Activated B cell treated with CpG ODN at 0.5 μM for 24 hours (primary cell): ENCODE measurements at regions not wholly inside any gene's neighbourhood (a gene's known extent, or its start where the extent isn't known, plus 50 kb on each side); places are given as distances from the start of the nearest gene placed in this dataset.

Source experiments
- ATAC-seq: fragments of 200-7000 bp; cut with Tn5 transposase; one replicate; pipeline ENCODE4 v1.10.0; 2021; ENCODE audit warnings: low read depth, mild to moderate bottlenecking, moderate library complexity
- CTCF ChIA-PET: fragments of 350-600 bp; sonication (Branson Sonifier 250); formaldehyde crosslinking; loops from one replicate; lab custom pipeline; 2021; ENCODE audit warnings: antibody characterized with exemption; lab: Charles Lee
- POLR2A ChIA-PET: fragments of 350-600 bp; sonication (Branson Sonifier 250); formaldehyde crosslinking; loops from one replicate; lab custom pipeline; 2021; ENCODE audit warnings: antibody characterized with exemption; lab: Charles Lee
- DNase-seq: peaks from one replicate; pipeline ENCODE4 v3.0.0; 2022
- H3K27ac Mint-ChIP-seq: one replicate; pipeline ENCODE4 v1.8.0; 2020; ENCODE audit warnings: mixed read lengths
- H3K27me3 Mint-ChIP-seq: one replicate; pipeline ENCODE4 v1.8.0; 2021; ENCODE audit warnings: mixed read lengths
- H3K36me3 Mint-ChIP-seq: one replicate; pipeline ENCODE4 v1.8.0; 2021; ENCODE audit warnings: low read depth, mixed read lengths
- H3K4me1 Mint-ChIP-seq: one replicate; pipeline ENCODE4 v1.8.0; 2021; ENCODE audit warnings: mixed read lengths
- H3K4me3 Mint-ChIP-seq: one replicate; pipeline ENCODE4 v1.8.0; 2020; ENCODE audit warnings: mild to moderate bottlenecking, mixed read lengths
- H3K9me3 Mint-ChIP-seq: one replicate; pipeline ENCODE4 v1.8.0; 2020; ENCODE audit warnings: mixed read lengths
- CTCF ChIP-seq: fragments of 200-600 bp; IDR thresholded peaks from one replicate; pipeline ENCODE4 v1.8.0; 2022; ENCODE audit warnings: antibody characterized with exemption, mild to moderate bottlenecking
- intact Hi-C: fragments of 100-400 bp; cut with micrococcal nuclease; formaldehyde crosslinking; loops from one replicate; pipeline ENCODE4 v1.15.1; 2024

GRCh38 chrX:45731448-45731847 is 530.8 kb upstream of the DIPK2B start:
- H3K4me1 Mint-ChIP-seq: no peaks in the 10 kb centered on the region
- TF ChIP-seq CTCF: no peak
- POLR2A ChIA-PET: no interaction called here
- no peak for ATAC-seq
- H3K9me3 Mint-ChIP-seq: peaks cover 5% of the 10 kb centered on the region
- no peaks in the 10 kb centered on the region for H3K27me3 Mint-ChIP-seq
- no peak overlapping the region for H3K27ac Mint-ChIP-seq
- no peaks in the 10 kb centered on the region for H3K36me3 Mint-ChIP-seq
- no peak overlapping the region for H3K4me3 Mint-ChIP-seq
- no peak for DNase-seq
- CTCF ChIA-PET: no interaction called here
- intact Hi-C loops: no loop called here

DNA sequence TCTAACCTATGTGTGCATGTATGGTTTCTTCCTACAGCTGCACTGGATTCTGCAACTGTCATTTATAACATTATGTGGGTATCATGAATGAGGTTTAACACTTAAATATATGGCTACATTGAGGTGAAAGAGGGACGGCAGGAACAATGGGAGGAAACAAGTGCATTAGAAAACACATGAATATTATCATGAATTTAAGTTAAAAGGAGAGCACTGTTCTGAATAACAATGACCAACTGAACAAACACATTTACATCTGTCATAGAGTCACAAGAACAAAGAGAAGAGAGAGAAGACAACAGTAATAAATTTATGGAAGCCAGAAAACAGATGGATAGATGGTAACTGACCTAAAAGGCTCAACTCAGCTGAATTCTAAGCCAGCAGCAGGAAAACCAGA is 527.1 kb upstream of the DIPK2B start:
- Mint-ChIP-seq H3K9me3 (no peaks in the 10 kb centered on the region), H3K4me3 (no peak overlapping the region), H3K27ac (no peak overlapping the region), H3K36me3 (no peaks in the 10 kb centered on the region), H3K4me1 (no peaks in the 10 kb centered on the region), H3K27me3 (no peaks in the 10 kb centered on the region)
- DNase-seq: no peak
- intact Hi-C loops: no loop called here
- CTCF ChIA-PET: no interaction called here
- POLR2A ChIA-PET: no interaction called here
- TF ChIP-seq CTCF: no peak
- no peak for ATAC-seq

DNA sequence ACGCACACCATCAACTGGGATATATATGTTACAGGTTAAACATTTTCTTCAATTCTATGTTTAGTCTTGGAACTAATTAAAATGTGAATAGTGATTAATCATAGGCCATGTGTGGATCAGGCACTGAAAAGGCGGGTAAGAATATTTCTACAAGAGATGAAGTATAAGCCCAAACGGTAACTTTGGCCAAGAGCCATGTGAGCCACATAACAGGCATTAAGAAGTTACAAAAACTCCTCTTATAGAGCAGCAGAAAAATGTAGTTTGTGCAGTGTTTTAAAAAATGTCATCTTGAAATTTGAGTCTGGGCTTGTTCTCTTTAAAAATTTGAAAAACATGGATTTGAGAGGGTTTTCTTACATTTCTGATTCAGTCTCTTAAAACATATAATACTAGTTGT is 521.8 kb upstream of the DIPK2B start:
- TF ChIP-seq CTCF: no peak
- intact Hi-C loops: no loop called here
- ChIA-PET CTCF (no interaction called here), POLR2A (no interaction called here)
- ATAC-seq (no peak), DNase-seq (no peak)
- H3K27me3 Mint-ChIP-seq: no peaks in the 10 kb centered on the region
- H3K4me1 Mint-ChIP-seq: no peaks in the 10 kb centered on the region
- H3K27ac Mint-ChIP-seq: no peak overlapping the region
- no peaks in the 10 kb centered on the region for H3K36me3 Mint-ChIP-seq
- no peak overlapping the region for H3K4me3 Mint-ChIP-seq
- no peaks in the 10 kb centered on the region for H3K9me3 Mint-ChIP-seq

- H3K27ac Mint-ChIP-seq: no peak overlapping the region
- no peaks in the 10 kb centered on the region for H3K27me3 Mint-ChIP-seq
- H3K4me1 Mint-ChIP-seq: peaks cover 15% of the 10 kb centered on the region
- no peak for TF ChIP-seq CTCF
- CTCF ChIA-PET: no interaction called here
- intact Hi-C loops: loop anchor here (10.0 kb wide), 1 partner anchor 95 kb away; no protein-coding TSS in a partner anchor
- no peaks in the 10 kb centered on the region for H3K9me3 Mint-ChIP-seq
- POLR2A ChIA-PET: no interaction called here
- ATAC-seq (no peak), DNase-seq (no peak)
- no peaks in the 10 kb centered on the region for H3K36me3 Mint-ChIP-seq
- no peak overlapping the region for H3K4me3 Mint-ChIP-seq
Measured at GRCh38 chrX:45719751-45720501, 519.2 kb upstream of the DIPK2B start.

GRCh38 chrX:45718676-45719075 is 518.0 kb upstream of the DIPK2B start:
- no peak for ATAC-seq
- Mint-ChIP-seq H3K4me1 (peaks cover 23% of the 10 kb centered on the region), H3K27me3 (no peaks in the 10 kb centered on the region), H3K27ac (no peak overlapping the region), H3K36me3 (no peaks in the 10 kb centered on the region), H3K9me3 (no peaks in the 10 kb centered on the region), H3K4me3 (no peak overlapping the region)
- intact Hi-C loops: loop anchor here (10.0 kb wide), 1 partner anchor 94 kb away; no protein-coding TSS in a partner anchor
- ChIA-PET CTCF (no interaction called here), POLR2A (no interaction called here)
- no peak for TF ChIP-seq CTCF
- DNase-seq: no peak
